ENCODE measurements at regions not wholly inside any gene's neighbourhood (a gene's known extent, or its start where the extent isn't known, plus 50 kb on each side); places are given as distances from the start of the nearest gene placed in this dataset.

- no peak for DNase-seq (ENCODE audit: low read depth, low spot score)
- in situ Hi-C loops (cut with HindIII; ENCODE audit: low sequenced_read_pairs) = no loop called here
- TF ChIP-seq, protein P1, sequence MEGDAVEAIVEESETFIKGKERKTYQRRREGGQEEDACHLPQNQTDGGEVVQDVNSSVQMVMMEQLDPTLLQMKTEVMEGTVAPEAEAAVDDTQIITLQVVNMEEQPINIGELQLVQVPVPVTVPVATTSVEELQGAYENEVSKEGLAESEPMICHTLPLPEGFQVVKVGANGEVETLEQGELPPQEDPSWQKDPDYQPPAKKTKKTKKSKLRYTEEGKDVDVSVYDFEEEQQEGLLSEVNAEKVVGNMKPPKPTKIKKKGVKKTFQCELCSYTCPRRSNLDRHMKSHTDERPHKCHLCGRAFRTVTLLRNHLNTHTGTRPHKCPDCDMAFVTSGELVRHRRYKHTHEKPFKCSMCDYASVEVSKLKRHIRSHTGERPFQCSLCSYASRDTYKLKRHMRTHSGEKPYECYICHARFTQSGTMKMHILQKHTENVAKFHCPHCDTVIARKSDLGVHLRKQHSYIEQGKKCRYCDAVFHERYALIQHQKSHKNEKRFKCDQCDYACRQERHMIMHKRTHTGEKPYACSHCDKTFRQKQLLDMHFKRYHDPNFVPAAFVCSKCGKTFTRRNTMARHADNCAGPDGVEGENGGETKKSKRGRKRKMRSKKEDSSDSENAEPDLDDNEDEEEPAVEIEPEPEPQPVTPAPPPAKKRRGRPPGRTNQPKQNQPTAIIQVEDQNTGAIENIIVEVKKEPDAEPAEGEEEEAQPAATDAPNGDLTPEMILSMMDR (IDR thresholded peaks at IDR 0.05; ENCODE audit: low read depth, low read length) = no peak
- H3K4me3 ChIP-seq (ENCODE audit: low read depth, low read length) = no peak overlapping the region
Observed at GRCh38 chr2:129252781-129253460, 726.5 kb upstream of the RAB6C start.

DNA sequence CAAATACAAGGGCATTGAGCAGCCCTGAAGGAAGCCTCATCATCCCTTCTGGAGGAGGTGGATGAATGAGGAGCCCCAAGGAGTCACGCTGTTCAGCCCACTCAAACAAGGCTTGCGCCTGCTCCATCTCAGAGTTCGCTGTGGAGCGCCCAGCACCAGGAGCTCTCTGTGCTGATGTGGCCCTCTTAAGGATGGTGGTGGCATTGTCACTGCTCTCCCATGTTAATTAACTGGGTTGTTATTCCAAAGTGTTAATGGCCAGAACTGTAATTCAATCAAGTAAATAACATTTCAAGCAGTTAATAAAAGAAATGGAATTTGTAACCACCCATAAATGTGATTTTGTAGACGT is 726.0 kb upstream of the RAB6C start:
- no peak overlapping the region for H3K4me3 ChIP-seq (ENCODE audit: low read depth, low read length)
- in situ Hi-C loops (cut with HindIII; ENCODE audit: low sequenced_read_pairs) = no loop called here
- no peak for DNase-seq (ENCODE audit: low read depth, low spot score)
- TF ChIP-seq, protein P1 (IDR thresholded peaks at IDR 0.05; ENCODE audit: low read depth, low read length) = peak; percentile 1

DNA sequence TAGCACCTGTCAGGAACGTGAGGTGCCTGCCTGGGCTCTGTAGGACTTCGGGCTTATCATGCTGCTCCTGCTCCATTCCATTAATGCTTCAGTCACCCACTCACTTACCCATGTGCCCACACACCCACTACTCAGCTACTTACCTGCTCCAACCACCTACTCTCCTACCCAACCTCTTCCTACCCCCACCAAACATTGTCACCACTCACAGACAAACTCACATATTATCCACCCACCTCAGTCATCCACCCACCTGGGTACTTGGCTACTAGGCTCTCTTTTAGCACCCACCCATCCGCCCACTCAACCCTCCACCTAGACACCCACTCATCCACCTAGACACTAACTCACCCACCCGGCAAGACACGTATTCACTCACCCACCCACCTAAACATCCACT is 724.7 kb upstream of the RAB6C start:
- in situ Hi-C loops (cut with HindIII; ENCODE audit: low sequenced_read_pairs) = no loop called here
- no peak for DNase-seq (ENCODE audit: low read depth, low spot score)
- TF ChIP-seq, protein P1 (IDR thresholded peaks at IDR 0.05; ENCODE audit: low read depth, low read length) = no peak
- H3K4me3 ChIP-seq (ENCODE audit: low read depth, low read length) = no peak overlapping the region

- in situ Hi-C loops (cut with HindIII; ENCODE audit: low sequenced_read_pairs) = no loop called here
- no peak overlapping the region for H3K4me3 ChIP-seq (ENCODE audit: low read depth, low read length)
- TF ChIP-seq, protein P1 (IDR thresholded peaks at IDR 0.05; ENCODE audit: low read depth, low read length) = no peak
- DNase-seq (ENCODE audit: low read depth, low spot score) = no peak
Observed at GRCh38 chr2:129255610-129256313, 723.7 kb upstream of the RAB6C start.

DNA sequence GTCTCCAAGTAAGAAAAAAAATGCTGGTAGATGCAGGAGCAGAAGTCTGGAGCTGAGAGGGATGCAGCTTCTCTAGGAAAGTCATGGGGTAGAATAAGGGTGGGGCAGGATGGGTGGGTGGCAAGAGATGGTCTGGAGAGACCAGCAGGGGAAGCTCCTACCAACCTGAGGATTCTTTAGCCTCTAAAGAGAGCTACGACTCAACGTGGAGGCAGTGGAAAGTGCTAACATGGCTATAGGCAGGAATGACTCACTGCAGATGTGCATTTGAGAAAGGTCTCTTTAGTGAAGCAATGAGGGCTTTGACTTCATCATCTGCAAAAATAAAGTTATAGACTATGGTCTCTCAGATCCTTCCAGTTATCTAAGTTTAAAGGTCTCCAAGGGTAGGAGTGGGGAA is 722.8 kb upstream of the RAB6C start:
- no peak for DNase-seq (ENCODE audit: low read depth, low spot score)
- in situ Hi-C loops (cut with HindIII; ENCODE audit: low sequenced_read_pairs) = no loop called here
- no peak overlapping the region for H3K4me3 ChIP-seq (ENCODE audit: low read depth, low read length)
- TF ChIP-seq, protein P1 (IDR thresholded peaks at IDR 0.05; ENCODE audit: low read depth, low read length) = no peak

GRCh38 chr2:129262934-129263333 is 716.5 kb upstream of the RAB6C start:
- TF ChIP-seq, protein P1 (IDR thresholded peaks at IDR 0.05; ENCODE audit: low read depth, low read length) = no peak
- DNase-seq (ENCODE audit: low read depth, low spot score) = no peak
- H3K4me3 ChIP-seq (ENCODE audit: low read depth, low read length) = no peak overlapping the region
- in situ Hi-C loops (cut with HindIII; ENCODE audit: low sequenced_read_pairs) = no loop called here
